ENCODE measurements at regions not wholly inside any gene's neighbourhood (a gene's known extent, or its start where the extent isn't known, plus 50 kb on each side); places are given as distances from the start of the nearest gene placed in this dataset.

GRCh38 chr6:165950316-165950715, 217.3 kb downstream of the TBXT start:
- TF ChIP-seq CTCF (IDR thresholded peaks at IDR 0.05), result no peak
- peaks cover 12% of the 10 kb centered on the region for H3K27me3 Mint-ChIP-seq
- no peaks in the 10 kb centered on the region for H3K4me1 Mint-ChIP-seq (ENCODE audit: low read depth)
- POLR2A ChIA-PET, result no interaction called here
- ATAC-seq, result no peak
- intact Hi-C loops (cut with micrococcal nuclease), result no loop called here
- no peak for DNase-seq
- H3K4me3 Mint-ChIP-seq, result no peak overlapping the region
- H3K27ac Mint-ChIP-seq, result no peak overlapping the region
- H3K9me3 Mint-ChIP-seq, result no peaks in the 10 kb centered on the region
- no peaks in the 10 kb centered on the region for H3K36me3 Mint-ChIP-seq (ENCODE audit: low read depth)
- CTCF ChIA-PET, result interaction anchor here (0.7 to 1.1 kb wide), 2 partner anchors 14 to 66 kb away, joined by 3 read pairs; no protein-coding TSS in a partner anchor

- no peak overlapping the region for H3K27ac Mint-ChIP-seq
- H3K27me3 Mint-ChIP-seq, result peaks cover 10% of the 10 kb centered on the region
- H3K4me1 Mint-ChIP-seq (ENCODE audit: low read depth), result no peaks in the 10 kb centered on the region
- POLR2A ChIA-PET, result no interaction called here
- no peaks in the 10 kb centered on the region for H3K36me3 Mint-ChIP-seq (ENCODE audit: low read depth)
- intact Hi-C loops (cut with micrococcal nuclease), result no loop called here
- H3K4me3 Mint-ChIP-seq, result no peak overlapping the region
- TF ChIP-seq CTCF (IDR thresholded peaks at IDR 0.05), result no peak
- CTCF ChIA-PET, result no interaction called here
- H3K9me3 Mint-ChIP-seq, result no peaks in the 10 kb centered on the region
- ATAC-seq (no peak), DNase-seq (no peak)
Observed at GRCh38 chr6:165949324-165949723, 218.3 kb downstream of the TBXT start.

DNA sequence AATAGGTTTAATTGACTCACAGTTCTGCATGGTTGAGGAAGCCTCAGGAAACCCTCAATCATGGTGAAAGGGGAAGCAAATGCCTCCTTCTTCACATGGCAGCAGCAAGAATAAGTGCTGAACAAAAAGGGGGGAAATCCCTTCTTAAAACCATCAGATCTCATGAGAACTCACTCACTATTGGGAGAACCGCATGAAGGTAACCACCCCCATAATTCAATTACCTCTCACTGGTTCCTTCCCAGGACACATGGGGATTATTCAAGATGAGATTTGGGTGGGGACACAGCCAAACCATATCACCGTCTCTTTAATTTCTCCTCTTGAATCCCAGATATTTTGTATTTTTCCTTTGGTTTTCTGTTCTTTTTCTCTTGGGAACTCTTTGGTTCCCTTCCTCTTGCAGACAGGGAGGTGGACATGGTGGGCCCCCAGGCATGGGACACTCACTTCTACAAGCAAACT, 223.6 kb downstream of the TBXT start:
- POLR2A ChIA-PET, result no interaction called here
- TF ChIP-seq CTCF (IDR thresholded peaks at IDR 0.05), result no peak

GRCh38 chr6:165941786-165942185, 225.9 kb downstream of the TBXT start:
- H3K27me3 Mint-ChIP-seq, result peaks cover 3% of the 10 kb centered on the region
- H3K4me1 Mint-ChIP-seq (ENCODE audit: low read depth), result no peaks in the 10 kb centered on the region
- ChIA-PET CTCF (no interaction called here), POLR2A (no interaction called here)
- no peak overlapping the region for H3K27ac Mint-ChIP-seq
- H3K36me3 Mint-ChIP-seq (ENCODE audit: low read depth), result no peaks in the 10 kb centered on the region
- DNase-seq (no peak), ATAC-seq (no peak)
- no peak for TF ChIP-seq CTCF (IDR thresholded peaks at IDR 0.05)
- H3K4me3 Mint-ChIP-seq, result no peak overlapping the region
- no peaks in the 10 kb centered on the region for H3K9me3 Mint-ChIP-seq
- intact Hi-C loops (cut with micrococcal nuclease), result no loop called here

More for the DNA sequence above, 223.6 kb downstream of the TBXT start:
- Mint-ChIP-seq H3K4me1 (ENCODE audit: low read depth) (no peaks in the 10 kb centered on the region), H3K4me3 (no peak overlapping the region), H3K27ac (no peak overlapping the region), H3K9me3 (no peaks in the 10 kb centered on the region), H3K36me3 (ENCODE audit: low read depth) (no peaks in the 10 kb centered on the region), H3K27me3 (peaks cover 3% of the 10 kb centered on the region)
- ATAC-seq, result no peak
- CTCF ChIA-PET, result no interaction called here
- DNase-seq, result no peak
- intact Hi-C loops (cut with micrococcal nuclease), result no loop called here

DNA sequence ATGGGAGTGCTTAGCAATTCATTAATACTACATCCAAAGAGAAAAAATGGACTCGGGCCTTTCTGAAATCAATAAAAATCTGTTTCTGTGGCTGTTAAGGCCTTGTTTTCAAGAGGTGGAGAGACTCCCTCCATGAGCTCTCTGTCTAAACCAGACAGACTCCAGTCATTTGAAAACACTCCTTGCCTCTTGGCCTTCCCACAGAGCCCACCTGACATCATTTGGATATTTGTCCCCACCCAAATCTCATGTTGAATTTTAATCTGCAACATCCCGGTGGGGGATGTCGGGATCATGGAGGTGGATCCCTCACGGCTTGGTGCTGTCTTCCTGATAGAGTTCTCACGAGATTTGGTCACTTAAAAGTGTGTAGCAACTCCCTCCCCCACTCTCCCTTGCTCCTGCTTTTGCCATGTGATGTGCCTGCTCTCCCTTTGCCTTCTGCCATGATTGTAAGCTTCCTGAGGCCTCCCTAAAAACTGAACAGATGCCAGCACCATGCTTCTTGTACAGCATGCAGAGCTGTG, 226.3 kb downstream of the TBXT start:
- POLR2A ChIA-PET, result no interaction called here
- H3K36me3 Mint-ChIP-seq (ENCODE audit: low read depth), result no peaks in the 10 kb centered on the region
- H3K4me3 Mint-ChIP-seq, result no peak overlapping the region
- no peak for DNase-seq
- CTCF ChIA-PET, result no interaction called here
- no peak for ATAC-seq
- TF ChIP-seq CTCF (IDR thresholded peaks at IDR 0.05), result no peak
- intact Hi-C loops (cut with micrococcal nuclease), result no loop called here
- no peaks in the 10 kb centered on the region for H3K9me3 Mint-ChIP-seq
- H3K4me1 Mint-ChIP-seq (ENCODE audit: low read depth), result no peaks in the 10 kb centered on the region
- no peak overlapping the region for H3K27ac Mint-ChIP-seq
- peaks cover 4% of the 10 kb centered on the region for H3K27me3 Mint-ChIP-seq

Measured in activated CD8-positive, alpha-beta T cell treated with anti-CD3 and anti-CD28 coated beads for 36 hours (primary cell).